HCT116 (cell line): ENCODE measurements at regions not wholly inside any gene's neighbourhood (a gene's known extent, or its start where the extent isn't known, plus 50 kb on each side); places are given as distances from the start of the nearest gene placed in this dataset.

ENCODE experiments used
- ATAC-seq: fragments of 200-7000 bp; cut with Tn5 transposase; 2 replicates; pipeline ENCODE4 v1.9.1; 2020; ENCODE audit warnings: mild to moderate bottlenecking, moderate library complexity
- BruUV-seq: library from RNA; stranded (reverse); fragments of 400-500 nt; replicated peaks from 2 replicates; lab custom pipeline; 2021; lab: Mats Ljungman, UMichigan
- CTCF ChIA-PET: fragments of 300-600 bp; sonication (Branson Sonifier 250); formaldehyde crosslinking; loops from one replicate; lab custom pipeline; 2021; ENCODE audit warnings: antibody characterized with exemption; lab: Charles Lee
- POLR2A ChIA-PET: fragments of 300-600, 350-600 bp; sonication (Branson Sonifier 250); formaldehyde crosslinking; loops from one replicate; lab custom pipeline; 2021; ENCODE audit warnings: antibody characterized with exemption; lab: Charles Lee
- RAD21 ChIA-PET, 2 experiments: fragments of 300-600 bp; sonication (Branson Sonifier 250); formaldehyde crosslinking; loops; one replicate each; lab custom pipeline; 2023; ENCODE audit warnings: low total read pairs in 2 of 2; ENCODE audit not compliant: uncharacterized antibody in 2 of 2, unreplicated experiment in 2 of 2, low non-redundant PET in 1 of 2; lab: Charles Lee
- DNase-seq: peaks from one replicate; pipeline ENCODE4 v3.0.0-alpha.2; 2010; ENCODE audit warnings: low read depth, low spot score
- H2AFZ ChIP-seq: fragments of 200-600 bp; shearing (Covaris generic), sonication (generic); 2 replicates; pipeline ENCODE4 v1.6.1; 2017; ENCODE audit warnings: low read depth, mixed run types, mixed read lengths, antibody characterized with exemption, low read length; ENCODE audit not compliant: poor library complexity, severe bottlenecking
- H3K27ac ChIP-seq: 2 replicates; pipeline ENCODE4 v1.5.1; 2012; ENCODE audit warnings: low read depth, low read length
- H3K27me3 ChIP-seq: fragments of 200-600 bp; sonication (generic); 2 replicates; pipeline ENCODE4 v1.6.1; 2016; ENCODE audit warnings: mixed run types, low read length, mixed read lengths; ENCODE audit not compliant: insufficient read depth
- H3K36me3 ChIP-seq, 2 experiments: fragments of 200-500 bp in 1 of 2; fragments of 200-600 bp in 1 of 2; sonication (Bioruptor generic) in 1 of 2; sonication (generic) in 1 of 2; 2 replicates each; pipeline versions ENCODE4 v1.5.1 to v1.6.1; 2014 to 2016; ENCODE audit warnings: low read length in 2 of 2, inconsistent platforms in 1 of 2, mixed read lengths in 1 of 2, mixed run types in 1 of 2; ENCODE audit not compliant: insufficient read depth in 2 of 2, control insufficient read depth in 1 of 2
- H3K4me1 ChIP-seq, 2 experiments: fragments of 200-600 bp in 1 of 2; sonication (generic) in 1 of 2; 2 replicates each; pipeline versions ENCODE4 v1.5.1 to v1.6.1; 2012 to 2017; ENCODE audit warnings: low read length in 2 of 2, inconsistent platforms in 1 of 2, mild to moderate bottlenecking in 1 of 2, mixed read lengths in 1 of 2, mixed run types in 1 of 2, moderate library complexity in 1 of 2; ENCODE audit not compliant: insufficient read depth in 2 of 2, control insufficient read depth in 1 of 2
- H3K4me2 ChIP-seq: fragments of 200-600 bp; sonication (generic); 2 replicates; pipeline ENCODE4 v1.6.1; 2017; ENCODE audit warnings: mixed run types, low read length, mixed read lengths
- H3K4me3 ChIP-seq, 2 experiments: fragments of 200-600 bp in 1 of 2; sonication (generic) in 1 of 2; replicated peaks in 1 of 2; 2 replicates each; pipeline ENCODE4 v1.5.1; 2011 to 2016; ENCODE audit warnings: low read length in 2 of 2, control low read depth in 1 of 2, low read depth in 1 of 2, mild to moderate bottlenecking in 1 of 2, mixed read lengths in 1 of 2, mixed run types in 1 of 2
- H3K79me2 ChIP-seq: fragments of 200-600 bp; sonication (generic); 2 replicates; pipeline ENCODE4 v1.6.1; 2017; ENCODE audit warnings: mild to moderate bottlenecking, mixed run types, low read length, moderate library complexity, mixed read lengths; ENCODE audit not compliant: insufficient read depth
- H3K9ac ChIP-seq: fragments of 200-600 bp; sonication (generic); 2 replicates; pipeline ENCODE4 v1.6.1; 2016; ENCODE audit warnings: low read length, mixed read lengths
- H3K9me2 ChIP-seq: fragments of 200-600 bp; sonication (generic), shearing (Covaris generic); 2 replicates; pipeline ENCODE4 v1.6.1; 2017; ENCODE audit warnings: mixed run types, mild to moderate bottlenecking, moderate library complexity; ENCODE audit not compliant: insufficient read depth
- H3K9me3 ChIP-seq, 2 experiments: fragments of 200-500 bp in 1 of 2; fragments of 200-600 bp in 1 of 2; sonication (Bioruptor generic) in 1 of 2; sonication (generic) in 1 of 2; 2 replicates each; pipeline ENCODE4 v1.6.1; 2014 to 2017; ENCODE audit warnings: low read length in 2 of 2, mixed read lengths in 2 of 2, inconsistent platforms in 1 of 2, low read depth in 1 of 2, mild to moderate bottlenecking in 1 of 2, mixed run types in 1 of 2, moderate library complexity in 1 of 2; ENCODE audit not compliant: control insufficient read depth in 1 of 2, insufficient read depth in 1 of 2
- H4K20me1 ChIP-seq: fragments of 200-600 bp; sonication (generic), shearing (Covaris generic); 2 replicates; pipeline ENCODE4 v1.6.1; 2017; ENCODE audit warnings: mixed run types, mild to moderate bottlenecking, moderate library complexity; ENCODE audit not compliant: insufficient read depth
- CBX3 ChIP-seq: IDR thresholded peaks from 2 replicates; pipeline ENCODE4 v1.6.1; 2012; ENCODE audit warnings: low read depth
- CEBPB ChIP-seq: IDR thresholded peaks from 2 replicates; pipeline ENCODE4 v1.6.1; 2012; ENCODE audit warnings: low read depth
- EZH2 ChIP-seq: fragments of 200-600 bp; sonication (generic); IDR thresholded peaks from 2 replicates; pipeline ENCODE4 v1.6.1; 2017; ENCODE audit warnings: antibody characterized with exemption, mixed run types
- EZH2phosphoT487 ChIP-seq: fragments of 200-600 bp; IDR thresholded peaks from 2 replicates; pipeline ENCODE4 v1.6.1; 2018; ENCODE audit warnings: antibody characterized with exemption, borderline replicate concordance
- FOSL1 ChIP-seq: IDR thresholded peaks from 2 replicates; pipeline ENCODE4 v1.6.1; 2012; ENCODE audit warnings: low read depth
- JUND ChIP-seq: IDR thresholded peaks from 2 replicates; pipeline ENCODE4 v1.6.1; 2012
- MAX ChIP-seq: IDR thresholded peaks from 2 replicates; pipeline ENCODE4 v1.6.1; 2012
- POLR2A ChIP-seq: IDR thresholded peaks from 2 replicates; pipeline ENCODE4 v1.7.0; 2011; ENCODE audit warnings: borderline replicate concordance; ENCODE audit not compliant: insufficient read depth, insufficient read length; ENCODE audit errors: extremely low read depth
- RAD21 ChIP-seq: IDR thresholded peaks from 2 replicates; pipeline ENCODE4 v1.6.1; 2012; ENCODE audit warnings: low read depth, mild to moderate bottlenecking
- REST ChIP-seq: IDR thresholded peaks from 2 replicates; pipeline ENCODE4 v1.6.1; 2012; ENCODE audit warnings: low read depth
- SP1 ChIP-seq: IDR thresholded peaks from 2 replicates; pipeline ENCODE4 v1.6.1; 2012; ENCODE audit warnings: low read depth
- SRF ChIP-seq: IDR thresholded peaks from 2 replicates; pipeline ENCODE4 v1.6.1; 2012; ENCODE audit warnings: low read depth
- ZFX ChIP-seq: fragments of 450-650 bp; IDR thresholded peaks from 2 replicates; pipeline ENCODE4 v1.6.1; 2017
- ZNF274 ChIP-seq: fragments of 200-500 bp; sonication (Bioruptor generic); IDR thresholded peaks from 2 replicates; pipeline ENCODE4 v1.6.1; 2014; ENCODE audit warnings: mild to moderate bottlenecking, low read depth, low read length, inconsistent platforms
- intact Hi-C: fragments of 100-400 bp; cut with micrococcal nuclease; formaldehyde crosslinking; loops from 2 replicates; pipeline ENCODE4 v1.10.0; 2022
- TF ChIP-seq, protein P1 (sequence below): IDR thresholded peaks from 2 replicates; pipeline ENCODE4 v1.6.1; 2011; ENCODE audit warnings: mild to moderate bottlenecking, low read length, moderate library complexity; ENCODE audit not compliant: insufficient replicate concordance; ENCODE audit errors: extremely low read depth

GRCh38 chr2:9086465-9086864 is 83.0 kb upstream of the MBOAT2 start:
- no TSS peak for BruUV-seq
- H3K79me2 ChIP-seq: no peaks in the 10 kb centered on the region
- ATAC-seq (no peak), DNase-seq (no peak)
- no peaks in the 10 kb centered on the region for H3K9me2 ChIP-seq
- H3K4me3 ChIP-seq: no peak overlapping the region
- TF ChIP-seq POLR2A (no peak), ZNF274 (no peak), SP1 (no peak), RAD21 (no peak), MAX (no peak), FOSL1 (no peak), REST (no peak), SRF (no peak), EZH2phosphoT487 (no peak), JUND (no peak), EZH2 (no peak), ZFX (no peak), CBX3 (no peak), CEBPB (no peak)
- TF ChIP-seq, protein P1, sequence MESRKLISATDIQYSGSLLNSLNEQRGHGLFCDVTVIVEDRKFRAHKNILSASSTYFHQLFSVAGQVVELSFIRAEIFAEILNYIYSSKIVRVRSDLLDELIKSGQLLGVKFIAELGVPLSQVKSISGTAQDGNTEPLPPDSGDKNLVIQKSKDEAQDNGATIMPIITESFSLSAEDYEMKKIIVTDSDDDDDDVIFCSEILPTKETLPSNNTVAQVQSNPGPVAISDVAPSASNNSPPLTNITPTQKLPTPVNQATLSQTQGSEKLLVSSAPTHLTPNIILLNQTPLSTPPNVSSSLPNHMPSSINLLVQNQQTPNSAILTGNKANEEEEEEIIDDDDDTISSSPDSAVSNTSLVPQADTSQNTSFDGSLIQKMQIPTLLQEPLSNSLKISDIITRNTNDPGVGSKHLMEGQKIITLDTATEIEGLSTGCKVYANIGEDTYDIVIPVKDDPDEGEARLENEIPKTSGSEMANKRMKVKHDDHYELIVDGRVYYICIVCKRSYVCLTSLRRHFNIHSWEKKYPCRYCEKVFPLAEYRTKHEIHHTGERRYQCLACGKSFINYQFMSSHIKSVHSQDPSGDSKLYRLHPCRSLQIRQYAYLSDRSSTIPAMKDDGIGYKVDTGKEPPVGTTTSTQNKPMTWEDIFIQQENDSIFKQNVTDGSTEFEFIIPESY: no peak
- H3K27ac ChIP-seq: no peak overlapping the region
- ChIA-PET CTCF (no interaction called here), POLR2A (no interaction called here), RAD21 (no interaction called here)
- no peaks in the 10 kb centered on the region for H3K27me3 ChIP-seq
- H4K20me1 ChIP-seq: no peaks in the 10 kb centered on the region
- no peaks in the 10 kb centered on the region for H3K4me1 ChIP-seq
- H3K4me2 ChIP-seq: no peak overlapping the region
- peak overlapping the region; percentile 31 for H2AFZ ChIP-seq
- intact Hi-C loops: no loop called here
- no peak overlapping the region for H3K9ac ChIP-seq
- H3K36me3 ChIP-seq: no peaks in the 10 kb centered on the region
- no peaks in the 10 kb centered on the region for H3K9me3 ChIP-seq
